DND-41 (cell line): ENCODE measurements at regions not wholly inside any gene's neighbourhood (a gene's known extent, or its start where the extent isn't known, plus 50 kb on each side); places are given as distances from the start of the nearest gene placed in this dataset.

ENCODE experiments used
- ATAC-seq: fragments of 200-7000 bp; cut with Tn5 transposase; 3 replicates; pipeline ENCODE4 v1.9.1; 2021; ENCODE audit warnings: low read depth; ENCODE audit not compliant: insufficient read depth
- DNase-seq: peaks from one replicate; pipeline ENCODE4 v3.0.0-alpha.2; 2020
- H2AFZ ChIP-seq: 2 replicates; pipeline ENCODE4 v1.6.0; 2012; ENCODE audit warnings: low read depth, low read length
- H3K27ac ChIP-seq: 2 replicates; pipeline ENCODE4 v1.5.1; 2012; ENCODE audit warnings: low read length, inconsistent platforms
- H3K27me3 ChIP-seq: fragments of 200-600 bp; sonication (generic); 2 replicates; pipeline ENCODE4 v1.6.0; 2012; ENCODE audit warnings: low read length, mild to moderate bottlenecking, inconsistent platforms; ENCODE audit not compliant: insufficient read depth, poor library complexity
- H3K36me3 ChIP-seq: 2 replicates; pipeline ENCODE4 v1.5.1; 2012; ENCODE audit warnings: low read length, inconsistent platforms; ENCODE audit not compliant: insufficient read depth
- H3K4me1 ChIP-seq: 2 replicates; pipeline ENCODE4 v1.5.1; 2012; ENCODE audit warnings: mild to moderate bottlenecking, low read length; ENCODE audit not compliant: insufficient read depth
- H3K4me2 ChIP-seq: 2 replicates; pipeline ENCODE4 v1.6.0; 2012; ENCODE audit warnings: mild to moderate bottlenecking, moderate library complexity, low read length, inconsistent platforms; ENCODE audit not compliant: insufficient read depth
- H3K4me3 ChIP-seq, 2 experiments: fragments of 200-600 bp in 1 of 2; shearing (Covaris generic) in 1 of 2; 2 replicates each; pipeline ENCODE4 v1.5.1; 2012 to 2016; ENCODE audit warnings: inconsistent platforms in 2 of 2, low read length in 2 of 2, mild to moderate bottlenecking in 2 of 2, low read depth in 1 of 2, moderate library complexity in 1 of 2
- H3K79me2 ChIP-seq: 2 replicates; pipeline ENCODE4 v1.6.0; 2012; ENCODE audit warnings: low read length, inconsistent platforms; ENCODE audit not compliant: insufficient read depth
- H3K9ac ChIP-seq: 2 replicates; pipeline ENCODE4 v1.6.0; 2012; ENCODE audit warnings: low read depth, mild to moderate bottlenecking, inconsistent platforms, low read length, moderate library complexity
- H3K9me3 ChIP-seq: 2 replicates; pipeline ENCODE4 v1.5.1; 2012; ENCODE audit warnings: low read length, moderate library complexity, mild to moderate bottlenecking, inconsistent platforms; ENCODE audit not compliant: insufficient read depth, severe bottlenecking
- H4K20me1 ChIP-seq: 2 replicates; pipeline ENCODE4 v1.6.0; 2012; ENCODE audit warnings: low read length; ENCODE audit not compliant: insufficient read depth
- EZH2 ChIP-seq: IDR thresholded peaks from 3 replicates; pipeline ENCODE4 v1.6.1; 2012; ENCODE audit warnings: borderline replicate concordance, low read depth, mild to moderate bottlenecking, moderate library complexity, low read length, inconsistent platforms; ENCODE audit not compliant: severe bottlenecking
- TF ChIP-seq, protein P1 (sequence below): IDR thresholded peaks from 2 replicates; pipeline ENCODE4 v1.5.1; 2012; ENCODE audit warnings: borderline replicate concordance, low read length, moderate library complexity, mild to moderate bottlenecking; ENCODE audit not compliant: poor library complexity, severe bottlenecking; ENCODE audit errors: extremely low read depth

DNA sequence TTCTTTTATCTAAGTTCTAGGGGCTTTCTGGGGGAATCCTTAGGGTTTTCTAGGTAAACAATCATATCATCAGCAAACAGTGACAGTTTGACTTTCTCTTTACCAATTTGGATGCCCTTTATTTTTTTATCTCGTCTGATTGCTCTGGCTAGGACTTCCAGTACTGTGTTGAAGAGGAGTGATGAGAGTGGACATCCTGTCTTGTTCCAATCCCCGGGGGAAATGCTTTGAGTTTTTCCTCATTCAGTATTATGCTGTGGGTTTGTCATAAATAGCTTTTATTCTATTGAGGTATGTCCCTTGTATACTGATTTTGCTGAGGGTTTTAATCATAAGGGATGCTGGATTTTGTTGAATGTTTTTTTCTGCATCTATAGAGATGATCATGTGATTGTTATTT is 549.5 kb downstream of the EPHA4 start:
- H4K20me1 ChIP-seq = no peaks in the 10 kb centered on the region
- H3K4me2 ChIP-seq = no peak overlapping the region
- H3K79me2 ChIP-seq = no peaks in the 10 kb centered on the region
- H3K9me3 ChIP-seq = no peaks in the 10 kb centered on the region
- TF ChIP-seq EZH2 = no peak
- TF ChIP-seq, protein P1, sequence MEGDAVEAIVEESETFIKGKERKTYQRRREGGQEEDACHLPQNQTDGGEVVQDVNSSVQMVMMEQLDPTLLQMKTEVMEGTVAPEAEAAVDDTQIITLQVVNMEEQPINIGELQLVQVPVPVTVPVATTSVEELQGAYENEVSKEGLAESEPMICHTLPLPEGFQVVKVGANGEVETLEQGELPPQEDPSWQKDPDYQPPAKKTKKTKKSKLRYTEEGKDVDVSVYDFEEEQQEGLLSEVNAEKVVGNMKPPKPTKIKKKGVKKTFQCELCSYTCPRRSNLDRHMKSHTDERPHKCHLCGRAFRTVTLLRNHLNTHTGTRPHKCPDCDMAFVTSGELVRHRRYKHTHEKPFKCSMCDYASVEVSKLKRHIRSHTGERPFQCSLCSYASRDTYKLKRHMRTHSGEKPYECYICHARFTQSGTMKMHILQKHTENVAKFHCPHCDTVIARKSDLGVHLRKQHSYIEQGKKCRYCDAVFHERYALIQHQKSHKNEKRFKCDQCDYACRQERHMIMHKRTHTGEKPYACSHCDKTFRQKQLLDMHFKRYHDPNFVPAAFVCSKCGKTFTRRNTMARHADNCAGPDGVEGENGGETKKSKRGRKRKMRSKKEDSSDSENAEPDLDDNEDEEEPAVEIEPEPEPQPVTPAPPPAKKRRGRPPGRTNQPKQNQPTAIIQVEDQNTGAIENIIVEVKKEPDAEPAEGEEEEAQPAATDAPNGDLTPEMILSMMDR = no peak
- no peak overlapping the region for H3K4me3 ChIP-seq
- no peaks in the 10 kb centered on the region for H3K36me3 ChIP-seq
- no peak for ATAC-seq
- no peaks in the 10 kb centered on the region for H3K4me1 ChIP-seq
- no peak for DNase-seq
- H3K27me3 ChIP-seq = no peaks in the 10 kb centered on the region
- no peak overlapping the region for H2AFZ ChIP-seq
- H3K27ac ChIP-seq = no peak overlapping the region
- H3K9ac ChIP-seq = no peak overlapping the region

DNA sequence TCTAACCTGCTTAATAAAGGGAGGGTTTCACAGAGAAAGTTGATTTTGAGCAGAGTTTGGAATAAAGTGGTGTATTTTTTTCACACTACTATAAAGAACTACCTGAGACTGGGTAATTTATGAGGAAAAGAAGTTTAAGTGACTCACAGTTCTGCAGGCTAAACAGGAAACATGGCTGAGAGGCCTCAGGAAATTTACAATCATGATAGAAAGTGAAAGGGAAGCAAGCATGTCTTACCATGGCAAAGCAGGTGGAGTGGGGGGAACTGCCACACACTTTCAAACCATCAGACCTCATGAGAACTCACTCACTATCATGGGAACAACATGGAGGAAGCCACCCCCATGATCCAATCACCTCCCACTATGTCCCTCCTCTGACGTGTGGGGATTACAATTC is 546.7 kb downstream of the EPHA4 start:
- no peak for TF ChIP-seq EZH2
- TF ChIP-seq, protein P1 = no peak
- Histone ChIP-seq H3K27ac (no peak overlapping the region), H3K9me3 (no peaks in the 10 kb centered on the region), H3K79me2 (no peaks in the 10 kb centered on the region), H3K36me3 (no peaks in the 10 kb centered on the region), H3K4me3 (no peak overlapping the region), H3K4me1 (no peaks in the 10 kb centered on the region), H3K27me3 (no peaks in the 10 kb centered on the region), H2AFZ (no peak overlapping the region), H3K9ac (no peak overlapping the region), H3K4me2 (no peak overlapping the region), H4K20me1 (no peaks in the 10 kb centered on the region)
- no peak for ATAC-seq
- no peak for DNase-seq

DNA sequence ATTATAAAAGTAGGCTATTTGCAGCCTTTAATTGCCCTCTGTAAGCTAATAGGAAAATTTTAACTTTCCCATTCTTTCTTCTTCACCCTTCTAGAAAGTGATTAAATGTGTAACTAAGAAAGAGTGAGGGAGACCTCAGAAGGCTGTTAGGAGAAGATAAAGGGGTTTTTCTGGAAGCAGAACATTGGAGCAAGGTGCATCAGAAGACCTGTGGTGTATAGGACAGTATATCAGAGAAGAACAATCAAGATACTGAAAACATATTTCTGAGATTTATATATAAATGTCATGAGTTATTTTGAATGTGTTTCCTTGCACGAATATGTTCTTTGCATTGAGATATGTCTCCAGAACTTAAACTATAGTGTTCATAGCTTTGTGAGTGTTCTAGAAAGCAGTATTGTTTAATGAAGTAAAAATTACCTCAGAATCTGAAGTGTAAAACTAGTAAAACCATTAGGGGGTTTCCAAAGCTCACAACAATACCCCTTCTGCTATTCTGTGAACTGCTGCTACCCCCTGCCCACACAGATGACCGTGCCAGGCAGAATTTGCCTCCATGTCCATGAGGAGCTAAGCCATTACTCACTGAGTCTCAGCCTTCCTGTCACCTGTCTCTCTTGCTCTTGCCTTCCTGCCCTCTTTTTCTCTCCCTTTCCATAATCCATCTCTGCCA is 537.9 kb downstream of the EPHA4 start:
- Histone ChIP-seq H3K4me1 (no peaks in the 10 kb centered on the region), H3K4me3 (no peak overlapping the region), H3K27me3 (no peaks in the 10 kb centered on the region), H3K9ac (no peak overlapping the region), H3K79me2 (no peaks in the 10 kb centered on the region), H3K4me2 (no peak overlapping the region), H3K9me3 (no peaks in the 10 kb centered on the region), H2AFZ (no peak overlapping the region), H3K36me3 (no peaks in the 10 kb centered on the region), H4K20me1 (no peaks in the 10 kb centered on the region), H3K27ac (no peak overlapping the region)
- TF ChIP-seq, protein P1 = no peak
- TF ChIP-seq EZH2 = no peak
- DNase-seq (no peak), ATAC-seq (no peak)

DNA sequence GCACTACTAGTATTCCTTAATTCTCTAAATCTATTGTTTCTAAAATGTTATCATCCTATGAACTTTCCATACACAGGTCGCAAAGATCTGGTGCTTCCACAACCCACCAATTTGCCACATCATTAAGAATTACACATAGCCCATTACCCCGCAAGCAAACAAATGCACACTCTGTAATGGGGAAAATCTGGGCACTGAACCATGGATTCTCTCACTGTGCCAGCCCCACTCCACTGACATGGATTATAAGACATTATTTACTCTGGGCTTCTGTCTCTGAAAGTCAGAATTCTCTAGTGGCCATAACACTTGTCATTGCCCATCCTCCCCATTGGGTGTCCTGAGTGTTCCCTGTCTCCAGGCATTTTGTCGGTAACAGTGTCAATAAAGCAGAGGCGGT is 537.1 kb downstream of the EPHA4 start:
- H3K9ac ChIP-seq = no peak overlapping the region
- no peaks in the 10 kb centered on the region for H3K36me3 ChIP-seq
- ATAC-seq (no peak), DNase-seq (no peak)
- H4K20me1 ChIP-seq = no peaks in the 10 kb centered on the region
- TF ChIP-seq, protein P1 = no peak
- no peak for TF ChIP-seq EZH2
- no peak overlapping the region for H3K4me3 ChIP-seq
- no peaks in the 10 kb centered on the region for H3K9me3 ChIP-seq
- H2AFZ ChIP-seq = no peak overlapping the region
- no peaks in the 10 kb centered on the region for H3K4me1 ChIP-seq
- H3K27me3 ChIP-seq = no peaks in the 10 kb centered on the region
- no peak overlapping the region for H3K27ac ChIP-seq
- H3K79me2 ChIP-seq = no peaks in the 10 kb centered on the region
- no peak overlapping the region for H3K4me2 ChIP-seq
